HepG2 (cell line): ENCODE measurements at regions not wholly inside any gene's neighbourhood (a gene's known extent, or its start where the extent isn't known, plus 50 kb on each side); places are given as distances from the start of the nearest gene placed in this dataset.
"Not testable (repeated sequence)": the region's sequence is repeated elsewhere in the genome, so short reads cannot be mapped to it uniquely, and the experiment has no call there.

Source experiments
- EZH2 ChIP-seq: conservative IDR thresholded peaks from 2 replicates; pipeline ENCODE4 v1.6.1; 2012; ENCODE audit warnings: mild to moderate bottlenecking, low read depth, low read length, moderate library complexity
- POLR2AphosphoS5 ChIP-seq: IDR thresholded peaks from 2 replicates; pipeline ENCODE4 v1.6.1; 2012; ENCODE audit warnings: low read depth, low read length
- SRF ChIP-seq: IDR thresholded peaks from 2 replicates; pipeline ENCODE4 v1.6.1; 2011; ENCODE audit warnings: mild to moderate bottlenecking, low read depth, low read length, moderate library complexity
- ZNF232 ChIP-seq: sonication (generic); formaldehyde crosslinking; IDR thresholded peaks from 2 replicates; pipeline ENCODE4 v1.4.0; 2020; ENCODE audit warnings: missing genetic modification reagents, borderline replicate concordance
- ZNF274 ChIP-seq: sonication (generic); formaldehyde crosslinking; IDR thresholded peaks from 2 replicates; pipeline ENCODE4 v1.5.1; 2020; ENCODE audit warnings: mild to moderate bottlenecking, missing genetic modification reagents
- TF ChIP-seq, protein P1 (sequence below): sonication (generic); formaldehyde crosslinking; conservative IDR thresholded peaks from 2 replicates; pipeline ENCODE4 v1.8.1; 2023; ENCODE audit warnings: missing genetic modification reagents
- TF ChIP-seq, protein P2 (sequence below): sonication (generic); formaldehyde crosslinking; IDR thresholded peaks from 2 replicates; pipeline ENCODE4 v1.4.0; 2020; ENCODE audit warnings: missing genetic modification reagents

- not testable (repeated sequence) for TF ChIP-seq EZH2; ZNF274 (CRISPR knock-in tag); SRF; ZNF232 (CRISPR knock-in tag); POLR2AphosphoS5
- TF ChIP-seq, protein P1, sequence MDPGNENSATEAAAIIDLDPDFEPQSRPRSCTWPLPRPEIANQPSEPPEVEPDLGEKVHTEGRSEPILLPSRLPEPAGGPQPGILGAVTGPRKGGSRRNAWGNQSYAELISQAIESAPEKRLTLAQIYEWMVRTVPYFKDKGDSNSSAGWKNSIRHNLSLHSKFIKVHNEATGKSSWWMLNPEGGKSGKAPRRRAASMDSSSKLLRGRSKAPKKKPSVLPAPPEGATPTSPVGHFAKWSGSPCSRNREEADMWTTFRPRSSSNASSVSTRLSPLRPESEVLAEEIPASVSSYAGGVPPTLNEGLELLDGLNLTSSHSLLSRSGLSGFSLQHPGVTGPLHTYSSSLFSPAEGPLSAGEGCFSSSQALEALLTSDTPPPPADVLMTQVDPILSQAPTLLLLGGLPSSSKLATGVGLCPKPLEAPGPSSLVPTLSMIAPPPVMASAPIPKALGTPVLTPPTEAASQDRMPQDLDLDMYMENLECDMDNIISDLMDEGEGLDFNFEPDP (CRISPR knock-in tag) = not testable (repeated sequence)
- TF ChIP-seq, protein P2, sequence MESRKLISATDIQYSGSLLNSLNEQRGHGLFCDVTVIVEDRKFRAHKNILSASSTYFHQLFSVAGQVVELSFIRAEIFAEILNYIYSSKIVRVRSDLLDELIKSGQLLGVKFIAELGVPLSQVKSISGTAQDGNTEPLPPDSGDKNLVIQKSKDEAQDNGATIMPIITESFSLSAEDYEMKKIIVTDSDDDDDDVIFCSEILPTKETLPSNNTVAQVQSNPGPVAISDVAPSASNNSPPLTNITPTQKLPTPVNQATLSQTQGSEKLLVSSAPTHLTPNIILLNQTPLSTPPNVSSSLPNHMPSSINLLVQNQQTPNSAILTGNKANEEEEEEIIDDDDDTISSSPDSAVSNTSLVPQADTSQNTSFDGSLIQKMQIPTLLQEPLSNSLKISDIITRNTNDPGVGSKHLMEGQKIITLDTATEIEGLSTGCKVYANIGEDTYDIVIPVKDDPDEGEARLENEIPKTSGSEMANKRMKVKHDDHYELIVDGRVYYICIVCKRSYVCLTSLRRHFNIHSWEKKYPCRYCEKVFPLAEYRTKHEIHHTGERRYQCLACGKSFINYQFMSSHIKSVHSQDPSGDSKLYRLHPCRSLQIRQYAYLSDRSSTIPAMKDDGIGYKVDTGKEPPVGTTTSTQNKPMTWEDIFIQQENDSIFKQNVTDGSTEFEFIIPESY = not testable (repeated sequence)
Observed at GRCh38 chr19:56981440-56981839, 138.3 kb upstream of the USP29 start.
